Astrocyte (in vitro differentiated cells and primary cell): ENCODE measurements at regions not wholly inside any gene's neighbourhood (a gene's known extent, or its start where the extent isn't known, plus 50 kb on each side); places are given as distances from the start of the nearest gene placed in this dataset.

Experiments used
- EZH2 ChIP-seq: IDR thresholded peaks from 2 replicates; pipeline ENCODE4 v1.6.1; 2012; ENCODE audit warnings: mild to moderate bottlenecking, low read length, inconsistent platforms; ENCODE audit not compliant: insufficient read depth
- TF ChIP-seq, protein P1 (sequence below): IDR thresholded peaks from 2 replicates; pipeline ENCODE4 v1.5.1; 2011; ENCODE audit warnings: low read depth, mild to moderate bottlenecking, inconsistent platforms, low read length, moderate library complexity; ENCODE audit not compliant: insufficient read depth

DNA sequence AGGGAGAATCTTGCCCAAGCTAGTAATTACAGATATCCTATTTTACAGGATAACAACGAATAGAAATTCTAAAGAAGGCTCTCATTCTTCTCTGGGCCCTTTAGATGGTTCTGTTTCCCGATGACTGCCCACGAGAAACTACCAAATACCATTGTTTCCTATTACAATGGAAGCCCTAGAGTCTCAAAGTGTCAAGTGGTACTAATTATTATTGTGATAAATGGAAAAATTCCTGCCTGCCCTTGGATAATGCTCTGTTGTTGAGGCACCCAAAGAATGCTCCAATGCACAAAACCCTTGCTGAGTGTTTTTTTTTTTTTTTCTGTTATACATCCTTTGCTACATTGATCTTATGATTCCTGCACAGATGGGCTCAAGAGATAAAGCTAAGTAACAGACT lies 504.5 kb downstream of the XPNPEP1 start:
- TF ChIP-seq, protein P1, sequence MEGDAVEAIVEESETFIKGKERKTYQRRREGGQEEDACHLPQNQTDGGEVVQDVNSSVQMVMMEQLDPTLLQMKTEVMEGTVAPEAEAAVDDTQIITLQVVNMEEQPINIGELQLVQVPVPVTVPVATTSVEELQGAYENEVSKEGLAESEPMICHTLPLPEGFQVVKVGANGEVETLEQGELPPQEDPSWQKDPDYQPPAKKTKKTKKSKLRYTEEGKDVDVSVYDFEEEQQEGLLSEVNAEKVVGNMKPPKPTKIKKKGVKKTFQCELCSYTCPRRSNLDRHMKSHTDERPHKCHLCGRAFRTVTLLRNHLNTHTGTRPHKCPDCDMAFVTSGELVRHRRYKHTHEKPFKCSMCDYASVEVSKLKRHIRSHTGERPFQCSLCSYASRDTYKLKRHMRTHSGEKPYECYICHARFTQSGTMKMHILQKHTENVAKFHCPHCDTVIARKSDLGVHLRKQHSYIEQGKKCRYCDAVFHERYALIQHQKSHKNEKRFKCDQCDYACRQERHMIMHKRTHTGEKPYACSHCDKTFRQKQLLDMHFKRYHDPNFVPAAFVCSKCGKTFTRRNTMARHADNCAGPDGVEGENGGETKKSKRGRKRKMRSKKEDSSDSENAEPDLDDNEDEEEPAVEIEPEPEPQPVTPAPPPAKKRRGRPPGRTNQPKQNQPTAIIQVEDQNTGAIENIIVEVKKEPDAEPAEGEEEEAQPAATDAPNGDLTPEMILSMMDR, result no peak
- no peak for TF ChIP-seq EZH2
